Neural progenitor cell (in vitro differentiated cells): ENCODE measurements at regions not wholly inside any gene's neighbourhood (a gene's known extent, or its start where the extent isn't known, plus 50 kb on each side); places are given as distances from the start of the nearest gene placed in this dataset.

Experiments used
- DNase-seq: peaks from one replicate; pipeline ENCODE4 v3.0.0-alpha.2; 2016; ENCODE audit warnings: low spot score
- H2AFZ ChIP-seq: fragments of 200-600 bp; sonication (generic); replicated peaks from 2 replicates; pipeline ENCODE4 v1.6.1; 2016; ENCODE audit warnings: antibody characterized with exemption
- H3F3A ChIP-seq: fragments of 200-600 bp; sonication (generic); 2 replicates; pipeline ENCODE4 v1.6.1; 2016; ENCODE audit warnings: antibody characterized with exemption, low read depth
- H3K27ac ChIP-seq: fragments of 200-600 bp; sonication (generic); 2 replicates; pipeline ENCODE4 v1.5.1; 2016; ENCODE audit warnings: mild to moderate bottlenecking
- H3K27me3 ChIP-seq: fragments of 200-600 bp; sonication (generic); 2 replicates; pipeline ENCODE4 v1.6.1; 2016; ENCODE audit warnings: mild to moderate bottlenecking, moderate library complexity
- H3K36me3 ChIP-seq: fragments of 200-600 bp; sonication (generic); 2 replicates; pipeline ENCODE4 v1.5.1; 2016
- H3K4me1 ChIP-seq: fragments of 200-600 bp; sonication (generic); 2 replicates; pipeline ENCODE4 v1.6.1; 2016; ENCODE audit warnings: mixed run types
- H3K4me2 ChIP-seq: fragments of 200-600 bp; sonication (generic); 2 replicates; pipeline ENCODE4 v1.6.1; 2016
- H3K4me3 ChIP-seq: fragments of 200-600 bp; sonication (generic); 2 replicates; pipeline ENCODE4 v1.5.1; 2016
- H3K79me2 ChIP-seq: fragments of 200-600 bp; sonication (generic); 2 replicates; pipeline ENCODE4 v1.6.1; 2016; ENCODE audit warnings: low read depth
- H3K9ac ChIP-seq: fragments of 200-600 bp; sonication (generic); 2 replicates; pipeline ENCODE4 v1.6.1; 2016
- H3K9me3 ChIP-seq: fragments of 200-600 bp; sonication (generic); 2 replicates; pipeline ENCODE4 v1.5.1; 2016; ENCODE audit warnings: low read depth
- H4K20me1 ChIP-seq: fragments of 200-600 bp; sonication (generic); 2 replicates; pipeline ENCODE4 v1.6.1; 2016; ENCODE audit warnings: low read depth
- H3K27ac Mint-ChIP-seq: 3 replicates; pipeline ENCODE4 v1.8.0; 2021; ENCODE audit warnings: mixed read lengths
- H3K27me3 Mint-ChIP-seq: 2 replicates; pipeline ENCODE4 v1.8.0; 2022; ENCODE audit warnings: low read depth, mild to moderate bottlenecking, inconsistent platforms, moderate library complexity, mixed read lengths; ENCODE audit not compliant: insufficient read depth
- H3K36me3 Mint-ChIP-seq: 3 replicates; pipeline ENCODE4 v1.8.0; 2021; ENCODE audit warnings: mixed read lengths
- H3K4me1 Mint-ChIP-seq: 3 replicates; pipeline ENCODE4 v1.8.0; 2021; ENCODE audit warnings: mixed read lengths
- H3K4me3 Mint-ChIP-seq: 3 replicates; pipeline ENCODE4 v1.8.0; 2021; ENCODE audit warnings: mild to moderate bottlenecking, moderate library complexity, mixed read lengths
- H3K9me3 Mint-ChIP-seq: 3 replicates; pipeline ENCODE4 v1.8.0; 2020; ENCODE audit warnings: mixed read lengths
- CTCF ChIP-seq: fragments of 200-600 bp; sonication (generic); IDR thresholded peaks from 2 replicates; pipeline ENCODE4 v1.5.1; 2017; ENCODE audit warnings: antibody characterized with exemption, mild to moderate bottlenecking
- EZH2 ChIP-seq: fragments of 200-600 bp; sonication (generic); IDR thresholded peaks from 2 replicates; pipeline ENCODE4 v1.6.1; 2017; ENCODE audit warnings: antibody characterized with exemption, mild to moderate bottlenecking, moderate library complexity
- EZH2phosphoT487 ChIP-seq: fragments of 200-600 bp; sonication (generic); IDR thresholded peaks from 2 replicates; pipeline ENCODE4 v1.6.1; 2017; ENCODE audit warnings: antibody characterized with exemption

GRCh38 chr3:150225986-150226385 lies 182.1 kb upstream of the TSC22D2 start:
- Histone ChIP-seq H3K9ac (no peak overlapping the region), H3K4me1 (peaks cover 10% of the 10 kb centered on the region), H2AFZ (no peak overlapping the region), H3K27me3 (peaks cover 12% of the 10 kb centered on the region), H3K4me2 (no peak overlapping the region), H4K20me1 (no peaks in the 10 kb centered on the region), H3K4me3 (no peak overlapping the region), H3K79me2 (no peaks in the 10 kb centered on the region), H3K27ac (no peak overlapping the region), H3K36me3 (no peaks in the 10 kb centered on the region), H3K9me3 (no peaks in the 10 kb centered on the region), H3F3A (peaks cover 5% of the 10 kb centered on the region)
- Mint-ChIP-seq H3K27ac (peak overlapping the region; percentile 10), H3K4me1 (peaks cover 19% of the 10 kb centered on the region), H3K4me3 (no peak overlapping the region), H3K9me3 (peaks cover under 1% of the 10 kb centered on the region), H3K36me3 (no peaks in the 10 kb centered on the region), H3K27me3 (peaks cover 2% of the 10 kb centered on the region)
- DNase-seq: no peak
- TF ChIP-seq EZH2 (no peak), CTCF (no peak)

GRCh38 chr3:150223558-150223957 lies 184.5 kb upstream of the TSC22D2 start:
- no peaks in the 10 kb centered on the region for H4K20me1 ChIP-seq
- TF ChIP-seq CTCF: no peak
- H3F3A ChIP-seq: peaks cover 5% of the 10 kb centered on the region
- no peak overlapping the region for H3K4me2 ChIP-seq
- no peak overlapping the region for H3K27ac ChIP-seq
- no peaks in the 10 kb centered on the region for H3K9me3 Mint-ChIP-seq
- no peaks in the 10 kb centered on the region for H3K79me2 ChIP-seq
- no peak overlapping the region for H3K9ac ChIP-seq
- H3K27me3 ChIP-seq: peaks cover 12% of the 10 kb centered on the region
- peaks cover 24% of the 10 kb centered on the region for H3K4me1 Mint-ChIP-seq
- no peak overlapping the region for H3K27ac Mint-ChIP-seq
- H3K36me3 ChIP-seq: no peaks in the 10 kb centered on the region
- no peaks in the 10 kb centered on the region for H3K36me3 Mint-ChIP-seq
- H2AFZ ChIP-seq: no peak overlapping the region
- no peaks in the 10 kb centered on the region for H3K9me3 ChIP-seq
- no peak overlapping the region for H3K4me3 ChIP-seq
- no peak overlapping the region for H3K4me3 Mint-ChIP-seq
- H3K27me3 Mint-ChIP-seq: peaks cover 2% of the 10 kb centered on the region
- no peak for DNase-seq
- H3K4me1 ChIP-seq: peaks cover 20% of the 10 kb centered on the region

- Histone ChIP-seq H3F3A (peaks cover 5% of the 10 kb centered on the region), H3K27me3 (peaks cover 12% of the 10 kb centered on the region), H3K9me3 (no peaks in the 10 kb centered on the region), H3K9ac (no peak overlapping the region), H3K4me1 (peaks cover 20% of the 10 kb centered on the region), H4K20me1 (no peaks in the 10 kb centered on the region), H2AFZ (peak overlapping the region; percentile 10), H3K79me2 (no peaks in the 10 kb centered on the region), H3K36me3 (no peaks in the 10 kb centered on the region), H3K4me2 (peak overlapping the region; percentile 49), H3K27ac (no peak overlapping the region), H3K4me3 (no peak overlapping the region)
- Mint-ChIP-seq H3K27ac (no peak overlapping the region), H3K27me3 (peaks cover 2% of the 10 kb centered on the region), H3K9me3 (peaks cover 3% of the 10 kb centered on the region), H3K36me3 (no peaks in the 10 kb centered on the region), H3K4me1 (peaks cover 19% of the 10 kb centered on the region), H3K4me3 (no peak overlapping the region)
- TF ChIP-seq CTCF (no peak), EZH2phosphoT487 (no peak), EZH2 (no peak)
- peak; percentile 34 for DNase-seq
Measured at GRCh38 chr3:150222691-150223489, 185.2 kb upstream of the TSC22D2 start.
